NCI-H1436 treated with DMSO at 0.1 percent for 48 hours (cell line): ENCODE measurements at regions not wholly inside any gene's neighbourhood (a gene's known extent, or its start where the extent isn't known, plus 50 kb on each side); places are given as distances from the start of the nearest gene placed in this dataset.

ENCODE experiments used
- DNase-seq: peaks from one replicate; lab custom pipeline; 2025; lab: John Stamatoyannopoulos, UW

DNA sequence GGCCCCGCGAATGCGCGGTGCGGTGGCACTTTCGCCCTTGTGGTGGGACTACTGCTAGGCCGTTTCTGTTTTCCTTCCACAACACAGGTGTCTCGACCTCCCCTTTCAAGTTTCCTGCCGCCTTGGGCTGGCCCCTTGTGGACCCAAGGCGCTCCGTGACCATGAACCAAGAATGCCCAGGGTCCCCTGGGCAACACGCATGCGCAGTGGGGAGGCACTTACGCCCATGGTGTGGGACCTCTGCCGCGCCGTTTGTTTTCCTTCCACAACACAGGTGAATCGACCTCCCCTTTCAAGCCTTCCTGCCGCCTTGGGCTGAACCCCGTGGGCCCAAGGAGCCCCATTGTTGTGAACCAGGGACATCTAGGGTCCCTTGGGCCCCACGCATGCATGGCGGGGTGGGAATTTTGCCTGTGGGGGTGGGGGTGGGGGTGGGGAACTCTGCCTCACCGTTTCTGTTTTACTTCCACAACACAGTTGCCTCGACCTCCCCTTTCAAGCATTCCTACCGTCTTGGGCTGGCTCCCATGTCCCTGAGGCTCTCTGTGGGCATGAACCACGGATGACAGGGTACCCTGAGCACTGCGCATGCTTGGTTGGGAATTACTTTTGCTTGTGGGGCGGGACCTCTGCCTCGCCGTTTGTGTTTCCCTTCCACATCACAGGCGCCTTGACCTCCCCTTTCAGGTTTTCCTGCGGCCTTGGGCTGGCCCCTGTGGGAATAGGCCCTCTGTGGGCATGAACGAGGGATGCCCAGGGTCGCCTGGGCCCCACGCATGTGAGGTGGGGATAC is 355.1 kb downstream of the ALG10 start:
- no peak for DNase-seq

DNA sequence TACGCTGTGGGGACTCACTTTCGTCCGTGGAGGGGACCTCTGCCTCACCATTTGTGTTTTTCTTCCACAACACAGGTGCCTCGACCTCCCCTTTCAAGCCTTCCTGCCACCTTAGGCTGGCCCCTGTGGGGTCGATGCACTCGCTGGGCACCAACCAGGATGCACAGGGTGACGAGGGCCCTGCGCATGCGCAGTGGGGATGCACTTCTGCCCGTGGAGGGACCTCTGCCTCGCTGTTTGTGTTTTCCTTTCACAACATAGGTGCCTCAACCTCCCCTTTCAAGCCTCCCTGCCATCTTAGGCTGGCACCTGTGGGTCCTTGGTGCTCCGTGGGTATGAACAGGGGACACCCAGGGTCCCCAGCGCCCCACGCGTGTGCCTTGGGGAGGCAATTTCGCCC is 356.8 kb downstream of the ALG10 start:
- DNase-seq: no peak

DNA sequence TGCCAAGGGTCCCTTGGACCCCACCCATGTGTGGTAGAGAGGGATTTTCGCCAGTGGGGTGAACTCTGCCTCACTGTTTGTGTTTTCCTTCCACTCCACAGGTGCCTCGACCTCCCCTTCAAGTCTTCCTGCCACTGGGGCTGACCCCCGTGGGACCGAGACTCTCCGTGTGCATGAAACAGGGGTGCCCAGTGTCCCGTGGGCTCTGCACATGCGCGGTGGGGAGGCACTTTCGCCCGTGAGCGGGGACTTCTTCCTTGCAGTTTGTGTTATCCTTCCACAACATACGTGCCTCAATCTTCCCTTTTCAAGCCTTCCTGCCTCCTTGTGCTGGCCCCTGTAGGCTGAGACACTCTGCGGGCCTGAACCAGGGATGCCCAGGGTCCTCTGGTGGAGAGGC is 362.4 kb downstream of the ALG10 start:
- DNase-seq: no peak

DNA sequence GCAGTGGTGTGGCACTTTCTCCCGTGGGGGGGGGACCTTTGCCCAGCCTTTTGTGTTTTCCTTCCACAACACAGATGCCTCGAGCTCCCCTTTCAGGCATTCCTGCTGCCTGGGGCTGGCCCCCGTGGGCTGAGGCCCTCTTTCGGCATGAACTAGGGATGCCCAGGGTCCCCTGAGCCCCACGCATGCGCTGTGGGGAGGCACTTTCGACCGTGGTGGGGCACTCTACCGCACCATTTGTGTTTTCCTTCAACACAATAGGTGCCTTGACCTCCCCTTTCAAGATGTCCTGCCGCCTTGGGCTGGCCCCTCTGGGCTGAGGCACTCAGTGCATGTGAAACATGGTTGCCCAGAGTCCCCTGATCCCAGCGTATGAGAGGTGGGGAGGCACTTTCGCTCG is 363.7 kb downstream of the ALG10 start:
- DNase-seq: no peak

DNA sequence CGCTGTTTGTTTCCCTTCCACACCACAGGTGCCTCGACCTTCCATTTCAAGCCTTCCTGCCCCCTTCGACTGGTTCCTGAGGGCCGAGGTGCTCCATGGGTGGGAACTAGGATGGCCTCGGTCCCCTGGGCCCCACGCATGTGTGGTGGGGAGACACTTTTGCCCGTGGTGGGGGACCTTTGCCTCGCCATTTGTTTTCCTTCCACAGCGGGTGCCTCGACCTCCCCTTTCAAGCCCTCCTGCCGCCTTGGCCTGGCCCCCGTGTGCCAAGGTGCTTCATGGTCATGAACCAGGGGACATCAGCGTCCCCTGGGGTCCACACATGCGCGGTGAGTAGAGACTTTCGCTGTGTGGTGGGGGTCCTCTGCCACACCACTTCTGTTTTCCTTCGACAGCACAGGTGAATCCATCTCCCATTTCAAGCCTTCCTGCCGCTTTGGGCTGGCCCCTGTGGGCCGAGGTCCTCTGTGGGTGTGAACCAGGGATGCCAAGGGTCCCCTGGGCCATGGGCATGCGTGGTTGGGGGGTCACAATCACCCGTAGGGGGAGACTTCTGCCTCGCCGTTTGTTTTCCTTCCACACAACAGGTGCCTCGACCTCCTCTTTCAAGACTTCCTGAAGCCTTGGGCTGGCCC is 364.4 kb downstream of the ALG10 start:
- DNase-seq: no peak

DNA sequence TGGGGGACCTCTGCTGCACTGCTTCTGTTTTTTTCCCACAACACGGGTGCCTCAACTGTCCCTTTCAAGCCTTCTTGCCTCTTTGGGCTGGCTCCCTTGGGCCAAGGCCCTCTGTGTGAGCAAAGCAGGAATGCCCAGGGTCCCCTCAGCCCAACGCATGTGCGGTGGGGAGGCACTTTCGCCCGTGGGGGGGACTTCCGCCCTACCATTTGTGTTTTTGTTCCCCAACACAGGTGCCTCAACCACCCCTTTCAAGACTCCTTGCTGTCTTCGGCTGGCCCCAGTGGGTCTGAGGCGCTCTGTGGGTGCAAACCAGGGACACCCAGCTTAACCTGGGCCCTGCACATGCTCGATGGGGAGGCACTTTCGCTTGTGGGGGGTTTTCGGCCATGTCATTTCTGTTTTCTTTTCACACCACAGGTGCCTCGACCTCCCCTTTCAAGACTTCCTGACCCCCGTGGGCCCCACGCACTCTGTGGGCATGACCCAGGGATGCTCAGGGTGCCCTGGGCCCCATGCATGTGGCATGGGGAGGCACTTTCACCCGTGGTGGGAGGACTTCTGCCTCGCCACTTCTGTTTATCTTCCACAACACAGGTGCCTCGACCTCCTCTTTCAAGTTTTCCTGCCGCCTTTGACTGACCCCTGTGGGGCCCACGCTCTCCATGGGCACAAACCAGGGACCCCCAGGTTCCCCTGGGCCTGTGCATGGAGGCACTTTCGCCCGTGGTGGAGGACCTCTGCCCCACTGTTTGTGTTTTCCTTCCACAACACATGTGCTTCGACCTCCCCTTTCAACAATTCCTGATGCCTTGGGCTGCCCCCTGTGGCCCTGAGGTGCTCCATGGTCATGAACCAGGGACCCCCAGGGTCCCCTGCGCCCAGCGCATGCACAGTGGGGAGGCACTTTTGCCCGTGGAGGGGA is 365.7 kb downstream of the ALG10 start:
- DNase-seq: no peak

DNA sequence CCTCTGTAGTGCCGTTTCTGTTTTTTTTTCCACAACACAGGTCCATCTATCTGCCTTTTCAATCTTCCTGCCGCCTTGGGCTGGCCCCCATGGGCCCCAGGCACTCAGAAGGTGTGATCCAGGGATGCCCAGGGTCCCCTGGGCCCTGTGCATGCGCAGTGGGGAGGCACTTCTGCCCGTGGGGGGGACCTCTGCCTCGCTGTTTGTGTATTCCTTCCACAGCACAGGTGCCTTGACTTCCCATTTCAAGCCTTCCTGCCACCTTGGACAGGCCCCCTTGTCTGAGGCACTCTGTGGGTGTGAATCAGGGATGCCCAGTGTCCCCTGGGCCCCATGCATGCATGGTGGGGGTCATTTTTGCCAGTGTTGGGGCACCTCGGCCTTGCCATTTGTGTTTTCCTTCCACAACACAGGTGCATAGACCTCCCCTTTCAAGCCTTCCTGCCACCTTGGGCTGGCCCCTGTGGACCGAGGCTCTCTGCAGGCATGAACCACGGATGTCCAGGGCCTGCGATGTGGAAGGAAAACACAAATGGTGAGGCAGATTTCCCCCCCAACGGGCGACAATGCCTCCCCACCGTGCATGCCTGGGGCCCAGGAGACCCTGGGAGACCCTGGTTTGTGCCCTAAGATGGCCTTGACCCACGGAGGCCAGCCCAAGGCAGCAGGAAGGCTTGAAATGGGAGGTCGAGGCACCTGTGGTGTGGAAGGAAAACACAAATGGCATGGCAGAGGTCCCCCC is 366.5 kb downstream of the ALG10 start:
- no peak for DNase-seq

DNA sequence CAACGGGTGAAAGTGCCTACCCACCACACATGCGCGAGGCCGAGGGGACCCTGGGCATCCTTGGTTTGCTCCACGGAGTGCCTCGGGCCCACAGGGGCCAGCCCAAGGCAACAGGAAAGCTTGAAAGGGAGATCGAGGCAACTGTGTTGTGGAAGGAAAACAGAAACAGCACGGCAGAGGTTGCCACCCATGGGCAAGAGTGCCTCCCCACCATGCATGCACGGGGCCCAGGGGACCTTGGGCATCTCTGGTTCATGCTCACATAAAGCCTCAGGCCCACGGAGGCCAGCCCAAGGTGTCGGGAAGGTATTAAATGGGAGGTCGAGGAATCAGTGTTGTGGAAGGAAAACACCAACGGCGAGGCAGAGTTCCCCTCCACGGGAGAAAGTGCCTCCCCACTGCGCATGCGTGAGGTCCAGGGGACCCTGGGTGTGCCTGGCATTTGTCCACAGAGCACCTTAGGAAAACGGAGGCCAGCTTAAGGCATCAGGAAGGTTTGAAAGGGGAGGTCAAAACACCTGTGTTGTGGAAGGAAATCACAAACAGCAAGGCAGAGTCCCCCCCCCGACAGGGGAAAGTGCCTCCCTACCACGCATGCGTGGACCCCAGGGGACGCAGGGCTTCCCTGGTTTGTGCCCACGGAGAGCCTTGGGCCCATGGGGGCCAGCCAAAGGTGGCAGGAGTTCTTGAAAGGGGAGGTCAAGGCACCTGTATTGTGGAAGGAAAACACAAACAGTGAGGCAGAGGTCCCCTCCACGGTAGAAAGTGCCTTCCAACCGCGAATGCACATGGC is 367.3 kb downstream of the ALG10 start:
- DNase-seq: no peak

DNA sequence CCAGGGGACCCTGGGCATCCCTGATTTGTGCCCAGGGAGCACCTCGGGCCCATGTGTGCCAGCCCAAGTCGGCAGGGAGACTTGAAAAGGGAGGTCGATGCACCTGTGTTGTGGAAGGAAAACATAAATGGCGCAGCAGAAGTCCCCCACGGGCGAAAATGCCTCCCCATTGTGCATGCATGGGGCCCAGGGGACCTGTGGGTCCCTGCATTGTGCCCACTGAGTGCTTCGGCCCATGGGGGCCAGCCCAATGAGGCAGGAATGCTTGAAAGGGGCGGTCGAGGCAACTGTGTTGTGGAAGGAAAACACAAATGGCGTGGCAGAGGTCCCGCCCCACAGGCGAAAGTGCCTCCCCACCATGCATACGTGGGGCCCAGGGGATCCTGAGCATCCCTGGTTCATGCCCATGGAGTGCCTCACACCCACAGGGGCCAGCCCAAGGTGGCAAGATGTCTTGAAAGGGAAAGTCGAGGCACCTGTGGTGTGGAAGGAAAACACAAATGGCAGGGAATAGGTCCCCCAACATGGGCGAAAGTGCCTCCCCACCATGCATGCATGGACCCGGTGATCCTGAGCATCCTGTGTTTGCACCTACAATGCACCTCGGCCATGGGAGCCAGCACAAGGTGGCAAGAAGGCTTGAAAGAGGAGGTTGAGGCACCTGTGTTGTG is 368.0 kb downstream of the ALG10 start:
- DNase-seq: no peak

DNA sequence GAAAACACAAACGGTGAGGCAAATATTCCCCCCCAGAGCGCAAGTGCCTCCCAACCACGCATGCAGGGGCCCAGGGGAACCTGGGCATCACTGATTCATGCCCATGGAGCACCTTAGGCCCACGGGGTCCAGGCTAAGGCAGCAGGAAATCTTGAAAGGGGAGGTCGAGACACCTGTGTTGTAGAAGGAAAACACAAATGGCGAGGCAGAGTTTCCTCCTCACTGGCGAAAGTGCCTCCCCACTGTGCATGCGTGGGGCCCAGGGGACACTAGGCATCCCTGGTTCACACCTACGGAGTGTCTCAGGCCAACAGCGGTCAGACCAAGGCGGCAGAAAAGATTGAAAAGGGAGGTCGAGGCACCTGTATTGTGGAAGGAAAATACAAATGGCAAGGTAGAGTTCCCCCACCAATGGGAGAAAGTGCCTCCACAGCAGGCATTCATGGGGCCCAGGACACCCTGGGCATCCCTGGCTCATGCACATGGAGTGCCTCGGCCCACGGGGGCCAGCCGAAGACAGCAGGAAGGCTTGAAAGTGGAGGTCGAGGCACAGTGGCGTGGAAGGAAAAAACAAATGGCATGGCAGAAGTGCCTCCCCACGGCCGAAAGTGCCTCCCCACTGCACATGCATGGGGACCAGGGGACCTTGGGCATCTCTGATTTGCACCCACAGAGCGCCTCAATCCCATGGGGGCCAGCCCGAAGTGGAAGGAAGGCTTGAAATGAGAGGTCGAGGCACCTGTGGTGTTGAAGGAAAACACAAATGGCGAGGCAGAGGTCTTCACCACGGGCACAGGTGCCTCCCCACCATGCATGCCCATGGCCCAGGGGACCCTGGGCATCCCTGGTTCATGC is 368.8 kb downstream of the ALG10 start:
- no peak for DNase-seq

DNA sequence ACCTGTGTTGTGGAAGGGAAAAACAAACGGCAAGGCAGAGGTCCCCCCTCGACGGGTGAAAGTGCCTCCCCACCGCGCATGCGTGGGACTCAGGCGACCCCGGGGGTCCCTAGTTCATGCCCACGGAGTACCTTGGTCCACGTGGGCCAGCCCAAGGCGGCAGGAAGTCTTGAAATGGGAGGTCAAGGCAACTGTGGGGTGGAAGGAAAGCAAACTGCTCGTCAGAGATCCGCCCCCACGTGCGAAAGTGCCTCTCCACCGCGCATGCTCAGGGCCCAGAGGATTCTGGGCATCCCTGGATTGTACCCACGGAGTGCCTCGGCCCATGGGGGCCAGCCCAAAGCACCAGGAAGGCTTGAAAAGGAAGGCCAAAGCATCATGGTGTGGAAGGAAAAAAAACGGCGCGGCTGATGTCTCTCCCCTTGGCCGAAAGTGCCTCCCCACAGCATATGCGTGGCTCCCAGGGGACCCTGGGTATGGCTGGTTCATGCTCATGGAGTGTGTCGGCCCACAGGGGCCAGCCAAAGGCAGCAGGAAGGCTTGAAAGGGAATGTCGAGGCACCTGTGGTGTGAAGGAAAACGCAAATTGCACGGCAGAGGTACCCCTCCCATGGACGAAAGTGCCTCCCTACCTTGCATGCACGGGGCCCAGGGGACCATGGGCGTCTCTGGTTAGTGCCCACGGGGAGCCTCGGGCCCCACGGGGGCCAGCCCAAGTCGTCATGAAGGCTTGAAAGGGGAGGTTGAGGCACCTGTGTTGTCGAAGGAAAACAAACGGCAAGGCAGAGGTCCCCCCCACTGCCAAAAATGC is 369.7 kb downstream of the ALG10 start:
- no peak for DNase-seq

DNA sequence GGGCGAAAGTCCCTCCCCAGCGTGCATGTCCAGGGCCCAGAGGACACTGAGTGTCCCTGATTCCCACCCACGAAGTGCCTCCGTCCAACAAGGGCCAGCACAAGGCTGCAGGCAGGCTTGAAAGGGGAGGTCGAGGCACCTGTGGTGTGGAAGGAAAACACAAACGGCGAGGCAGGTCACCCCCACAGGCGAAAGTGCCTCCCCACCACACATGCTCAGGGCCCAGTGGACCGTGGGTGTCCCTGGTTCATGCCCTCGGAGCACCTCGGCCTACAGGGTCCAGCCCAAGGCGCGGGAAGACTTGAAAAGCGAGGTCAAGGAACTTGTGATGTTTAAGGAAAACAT is 370.4 kb downstream of the ALG10 start:
- DNase-seq: no peak

DNA sequence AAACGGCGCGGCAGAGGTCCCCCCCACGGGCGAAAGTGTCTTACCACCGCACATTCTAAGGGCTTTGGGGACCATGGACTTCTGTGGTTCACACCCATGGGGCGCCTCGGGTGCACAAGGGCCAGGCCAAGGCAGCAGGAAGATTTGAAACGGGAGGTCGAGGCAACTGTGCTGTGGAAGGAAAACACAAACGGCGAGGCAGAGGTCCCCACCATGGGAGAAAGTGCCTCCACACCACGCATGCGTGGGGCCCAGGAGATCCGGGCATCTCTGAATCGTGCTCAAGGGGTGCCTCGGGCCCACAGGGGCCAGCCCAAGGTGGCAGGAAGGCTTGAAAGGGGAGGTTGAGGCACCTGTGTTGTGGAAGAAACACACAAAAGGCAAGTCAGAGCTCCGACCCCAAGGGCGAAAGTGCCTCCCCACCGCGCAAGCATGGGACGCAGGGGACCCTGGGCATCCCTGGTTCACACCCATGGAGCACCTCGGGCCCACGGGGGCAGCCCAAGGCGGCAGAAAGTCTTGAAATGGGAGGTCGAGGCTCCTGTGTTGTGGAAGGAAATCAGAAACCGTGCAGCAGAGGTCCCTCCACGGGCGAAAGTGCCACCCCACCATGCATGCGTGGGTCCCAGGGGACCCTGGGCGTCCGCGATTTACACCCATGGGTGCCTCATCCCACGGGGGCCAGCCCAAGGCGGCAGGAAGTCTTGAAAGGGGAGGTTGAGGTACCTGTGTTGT is 371.0 kb downstream of the ALG10 start:
- DNase-seq: no peak

DNA sequence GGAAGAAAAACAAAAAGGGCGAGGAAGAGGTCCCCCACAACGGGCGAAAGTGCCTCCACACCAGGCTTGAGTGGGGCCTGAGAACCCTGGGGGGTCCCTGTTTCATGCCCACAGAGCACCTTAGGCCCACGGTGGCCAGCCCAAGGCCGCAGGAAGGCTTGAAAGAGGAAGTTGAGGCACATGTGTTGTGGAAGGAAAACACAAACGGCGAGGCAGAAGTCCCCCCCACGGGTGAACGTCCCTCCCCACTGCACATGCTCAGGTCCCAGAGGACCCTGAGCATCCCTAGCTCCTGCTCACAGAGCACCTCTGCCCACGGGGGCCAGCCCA is 371.5 kb downstream of the ALG10 start:
- no peak for DNase-seq

DNA sequence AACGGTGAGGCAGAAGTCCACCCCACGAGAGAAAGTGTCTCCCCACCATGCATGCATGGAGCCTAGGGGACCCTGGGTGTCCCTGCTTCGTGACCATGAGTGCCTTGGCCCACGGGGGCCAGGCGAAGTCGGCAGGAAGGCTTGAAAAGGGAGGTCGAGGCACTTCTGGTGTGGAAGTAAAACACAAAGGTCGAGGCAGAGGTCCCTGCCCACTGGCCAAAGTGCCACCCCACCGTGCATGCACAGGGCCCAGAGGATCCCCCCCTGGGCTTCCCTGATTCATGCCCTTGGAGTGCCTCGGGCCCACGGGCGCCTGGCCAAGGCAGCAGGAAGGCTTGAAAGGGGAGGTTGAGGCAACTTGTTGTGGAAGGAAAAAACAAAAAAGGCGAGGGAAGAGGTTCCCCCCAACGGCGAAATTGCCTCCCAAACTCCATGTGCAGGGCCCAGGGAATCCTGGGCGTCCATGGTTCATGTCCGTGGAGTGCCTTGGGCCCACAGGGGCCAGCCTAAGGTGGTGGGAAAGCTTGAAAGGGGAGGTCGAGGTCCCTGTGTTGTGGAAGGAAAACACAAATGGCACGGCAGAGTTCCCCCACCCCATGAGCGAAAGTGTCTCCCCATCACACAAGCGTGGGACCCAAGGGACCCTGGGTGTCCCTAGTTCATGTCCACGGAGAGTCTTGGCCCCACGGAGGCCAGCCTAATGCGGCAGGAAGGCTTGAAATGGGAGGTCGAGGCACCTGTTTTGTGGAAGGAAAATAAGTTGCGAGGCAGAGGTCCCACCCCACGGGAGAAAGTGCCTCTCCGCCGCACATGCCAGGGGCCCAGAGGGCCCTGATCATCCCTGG is 372.1 kb downstream of the ALG10 start:
- no peak for DNase-seq

DNA sequence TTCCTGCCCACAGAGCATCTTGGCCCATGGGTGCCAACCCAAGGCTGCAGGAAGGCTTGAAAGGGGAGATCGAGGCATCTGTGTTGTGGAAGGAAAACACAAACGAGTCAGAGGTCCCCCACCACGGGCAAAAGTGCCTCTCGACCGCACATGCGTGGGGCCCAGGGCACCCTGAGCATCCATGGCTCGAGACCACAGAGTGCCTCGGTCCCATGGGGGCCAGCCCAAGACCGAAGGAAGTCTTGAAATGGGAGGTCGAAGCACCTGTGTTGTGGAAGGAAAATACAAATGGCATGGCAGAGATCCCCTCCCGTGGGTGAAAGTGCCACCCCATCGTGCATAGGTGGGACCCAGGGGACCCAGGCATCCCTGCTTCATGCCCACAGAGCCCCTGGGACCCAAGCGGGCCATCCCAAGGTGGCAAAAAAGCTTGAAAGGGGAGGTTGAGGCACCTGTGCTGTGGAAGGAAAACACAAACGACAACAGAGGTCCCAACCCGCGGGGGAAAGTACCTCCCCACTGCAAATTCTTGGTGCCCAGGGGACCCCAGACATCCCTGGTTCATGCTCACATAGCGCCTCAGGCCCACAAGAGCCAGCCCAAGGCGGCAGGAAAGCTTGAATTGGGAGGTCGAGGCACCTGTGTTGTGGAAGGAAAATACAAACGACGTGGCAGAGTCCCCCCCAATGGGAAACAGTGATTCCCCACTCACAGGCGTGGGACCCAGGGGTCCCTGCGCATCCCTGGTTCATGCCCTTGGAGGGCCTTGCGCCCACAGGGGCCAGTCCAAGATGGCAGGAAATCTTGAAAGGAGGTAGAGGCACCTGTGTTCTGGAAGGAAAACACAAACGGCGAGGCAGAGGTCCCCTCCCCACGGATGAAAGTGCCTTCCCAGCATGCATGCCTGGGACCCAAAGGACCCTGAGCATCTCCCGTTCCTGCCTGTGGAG is 373.0 kb downstream of the ALG10 start:
- no peak for DNase-seq
